H1 (cell line): ENCODE measurements at regions not wholly inside any gene's neighbourhood (a gene's known extent, or its start where the extent isn't known, plus 50 kb on each side); places are given as distances from the start of the nearest gene placed in this dataset.

Source experiments
- BRCA1 ChIP-seq: IDR thresholded peaks from 2 replicates; pipeline ENCODE4 v1.6.1; 2012; ENCODE audit warnings: low read depth, low read length, improper control_type of control experiment
- CBX8 ChIP-seq: fragments of 300-800, 300-1000 bp; sonication (generic); IDR thresholded peaks from 2 replicates; pipeline ENCODE4 v1.7.1; 2016; ENCODE audit warnings: low read depth, low read length, borderline replicate concordance
- CHD2 ChIP-seq: IDR thresholded peaks from 2 replicates; pipeline ENCODE4 v1.6.1; 2012; ENCODE audit warnings: low read length, improper control_type of control experiment
- GTF2F1 ChIP-seq: IDR thresholded peaks from 2 replicates; pipeline ENCODE4 v1.6.1; 2012; ENCODE audit warnings: low read depth, low read length, improper control_type of control experiment, borderline replicate concordance
- POU5F1 ChIP-seq: IDR thresholded peaks from 2 replicates; pipeline ENCODE4 v1.6.1; 2011; ENCODE audit warnings: low read depth, mild to moderate bottlenecking, low read length, moderate library complexity
- RFX5 ChIP-seq: IDR thresholded peaks from 2 replicates; pipeline ENCODE4 v1.6.1; 2011; ENCODE audit warnings: low read depth, low read length, improper control_type of control experiment, borderline replicate concordance
- SP4 ChIP-seq: IDR thresholded peaks from 2 replicates; pipeline ENCODE4 v1.6.1; 2012; ENCODE audit warnings: low read length, inconsistent platforms
- TBP ChIP-seq: IDR thresholded peaks from 2 replicates; pipeline ENCODE4 v1.6.1; 2011; ENCODE audit warnings: low read depth, low read length, improper control_type of control experiment
- TF ChIP-seq, protein P1 (sequence below): fragments of 300-600 bp; sonication (generic); IDR thresholded peaks from 2 replicates; pipeline ENCODE4 v1.7.1; 2012; ENCODE audit warnings: low read length, moderate library complexity, mild to moderate bottlenecking, inconsistent platforms; ENCODE audit not compliant: insufficient replicate concordance

- TF ChIP-seq, protein P1, sequence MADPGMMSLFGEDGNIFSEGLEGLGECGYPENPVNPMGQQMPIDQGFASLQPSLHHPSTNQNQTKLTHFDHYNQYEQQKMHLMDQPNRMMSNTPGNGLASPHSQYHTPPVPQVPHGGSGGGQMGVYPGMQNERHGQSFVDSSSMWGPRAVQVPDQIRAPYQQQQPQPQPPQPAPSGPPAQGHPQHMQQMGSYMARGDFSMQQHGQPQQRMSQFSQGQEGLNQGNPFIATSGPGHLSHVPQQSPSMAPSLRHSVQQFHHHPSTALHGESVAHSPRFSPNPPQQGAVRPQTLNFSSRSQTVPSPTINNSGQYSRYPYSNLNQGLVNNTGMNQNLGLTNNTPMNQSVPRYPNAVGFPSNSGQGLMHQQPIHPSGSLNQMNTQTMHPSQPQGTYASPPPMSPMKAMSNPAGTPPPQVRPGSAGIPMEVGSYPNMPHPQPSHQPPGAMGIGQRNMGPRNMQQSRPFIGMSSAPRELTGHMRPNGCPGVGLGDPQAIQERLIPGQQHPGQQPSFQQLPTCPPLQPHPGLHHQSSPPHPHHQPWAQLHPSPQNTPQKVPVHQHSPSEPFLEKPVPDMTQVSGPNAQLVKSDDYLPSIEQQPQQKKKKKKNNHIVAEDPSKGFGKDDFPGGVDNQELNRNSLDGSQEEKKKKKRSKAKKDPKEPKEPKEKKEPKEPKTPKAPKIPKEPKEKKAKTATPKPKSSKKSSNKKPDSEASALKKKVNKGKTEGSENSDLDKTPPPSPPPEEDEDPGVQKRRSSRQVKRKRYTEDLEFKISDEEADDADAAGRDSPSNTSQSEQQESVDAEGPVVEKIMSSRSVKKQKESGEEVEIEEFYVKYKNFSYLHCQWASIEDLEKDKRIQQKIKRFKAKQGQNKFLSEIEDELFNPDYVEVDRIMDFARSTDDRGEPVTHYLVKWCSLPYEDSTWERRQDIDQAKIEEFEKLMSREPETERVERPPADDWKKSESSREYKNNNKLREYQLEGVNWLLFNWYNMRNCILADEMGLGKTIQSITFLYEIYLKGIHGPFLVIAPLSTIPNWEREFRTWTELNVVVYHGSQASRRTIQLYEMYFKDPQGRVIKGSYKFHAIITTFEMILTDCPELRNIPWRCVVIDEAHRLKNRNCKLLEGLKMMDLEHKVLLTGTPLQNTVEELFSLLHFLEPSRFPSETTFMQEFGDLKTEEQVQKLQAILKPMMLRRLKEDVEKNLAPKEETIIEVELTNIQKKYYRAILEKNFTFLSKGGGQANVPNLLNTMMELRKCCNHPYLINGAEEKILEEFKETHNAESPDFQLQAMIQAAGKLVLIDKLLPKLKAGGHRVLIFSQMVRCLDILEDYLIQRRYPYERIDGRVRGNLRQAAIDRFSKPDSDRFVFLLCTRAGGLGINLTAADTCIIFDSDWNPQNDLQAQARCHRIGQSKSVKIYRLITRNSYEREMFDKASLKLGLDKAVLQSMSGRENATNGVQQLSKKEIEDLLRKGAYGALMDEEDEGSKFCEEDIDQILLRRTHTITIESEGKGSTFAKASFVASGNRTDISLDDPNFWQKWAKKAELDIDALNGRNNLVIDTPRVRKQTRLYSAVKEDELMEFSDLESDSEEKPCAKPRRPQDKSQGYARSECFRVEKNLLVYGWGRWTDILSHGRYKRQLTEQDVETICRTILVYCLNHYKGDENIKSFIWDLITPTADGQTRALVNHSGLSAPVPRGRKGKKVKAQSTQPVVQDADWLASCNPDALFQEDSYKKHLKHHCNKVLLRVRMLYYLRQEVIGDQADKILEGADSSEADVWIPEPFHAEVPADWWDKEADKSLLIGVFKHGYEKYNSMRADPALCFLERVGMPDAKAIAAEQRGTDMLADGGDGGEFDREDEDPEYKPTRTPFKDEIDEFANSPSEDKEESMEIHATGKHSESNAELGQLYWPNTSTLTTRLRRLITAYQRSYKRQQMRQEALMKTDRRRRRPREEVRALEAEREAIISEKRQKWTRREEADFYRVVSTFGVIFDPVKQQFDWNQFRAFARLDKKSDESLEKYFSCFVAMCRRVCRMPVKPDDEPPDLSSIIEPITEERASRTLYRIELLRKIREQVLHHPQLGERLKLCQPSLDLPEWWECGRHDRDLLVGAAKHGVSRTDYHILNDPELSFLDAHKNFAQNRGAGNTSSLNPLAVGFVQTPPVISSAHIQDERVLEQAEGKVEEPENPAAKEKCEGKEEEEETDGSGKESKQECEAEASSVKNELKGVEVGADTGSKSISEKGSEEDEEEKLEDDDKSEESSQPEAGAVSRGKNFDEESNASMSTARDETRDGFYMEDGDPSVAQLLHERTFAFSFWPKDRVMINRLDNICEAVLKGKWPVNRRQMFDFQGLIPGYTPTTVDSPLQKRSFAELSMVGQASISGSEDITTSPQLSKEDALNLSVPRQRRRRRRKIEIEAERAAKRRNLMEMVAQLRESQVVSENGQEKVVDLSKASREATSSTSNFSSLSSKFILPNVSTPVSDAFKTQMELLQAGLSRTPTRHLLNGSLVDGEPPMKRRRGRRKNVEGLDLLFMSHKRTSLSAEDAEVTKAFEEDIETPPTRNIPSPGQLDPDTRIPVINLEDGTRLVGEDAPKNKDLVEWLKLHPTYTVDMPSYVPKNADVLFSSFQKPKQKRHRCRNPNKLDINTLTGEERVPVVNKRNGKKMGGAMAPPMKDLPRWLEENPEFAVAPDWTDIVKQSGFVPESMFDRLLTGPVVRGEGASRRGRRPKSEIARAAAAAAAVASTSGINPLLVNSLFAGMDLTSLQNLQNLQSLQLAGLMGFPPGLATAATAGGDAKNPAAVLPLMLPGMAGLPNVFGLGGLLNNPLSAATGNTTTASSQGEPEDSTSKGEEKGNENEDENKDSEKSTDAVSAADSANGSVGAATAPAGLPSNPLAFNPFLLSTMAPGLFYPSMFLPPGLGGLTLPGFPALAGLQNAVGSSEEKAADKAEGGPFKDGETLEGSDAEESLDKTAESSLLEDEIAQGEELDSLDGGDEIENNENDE: no peak
- TF ChIP-seq BRCA1: no peak
- TF ChIP-seq SP4: no peak
- no peak for TF ChIP-seq RFX5
- TF ChIP-seq TBP: no peak
- TF ChIP-seq POU5F1: no peak
- no peak for TF ChIP-seq CHD2
- no peak for TF ChIP-seq CBX8
- TF ChIP-seq GTF2F1: no peak
Observed at GRCh38 chr5:135214897-135215616, 181.0 kb upstream of the PITX1 start (continued).
